KBM-7 (cell line): ENCODE measurements at regions not wholly inside any gene's neighbourhood (a gene's known extent, or its start where the extent isn't known, plus 50 kb on each side); places are given as distances from the start of the nearest gene placed in this dataset.
"Not testable (repeated sequence)": the region's sequence is repeated elsewhere in the genome, so short reads cannot be mapped to it uniquely, and the experiment has no call there.

Source experiments
- DNase-seq: peaks from one replicate; pipeline ENCODE4 v3.0.0-alpha.2; 2015
- in situ Hi-C: fragments of 300-500 bp; cut with MboI; formaldehyde crosslinking; loops from 2 replicates; pipeline ENCODE4 v1.14.3; 2020; ENCODE audit warnings: low sequenced_read_pairs, low pct_unique_long_range_greater_than_20kb, mixed read lengths

DNA sequence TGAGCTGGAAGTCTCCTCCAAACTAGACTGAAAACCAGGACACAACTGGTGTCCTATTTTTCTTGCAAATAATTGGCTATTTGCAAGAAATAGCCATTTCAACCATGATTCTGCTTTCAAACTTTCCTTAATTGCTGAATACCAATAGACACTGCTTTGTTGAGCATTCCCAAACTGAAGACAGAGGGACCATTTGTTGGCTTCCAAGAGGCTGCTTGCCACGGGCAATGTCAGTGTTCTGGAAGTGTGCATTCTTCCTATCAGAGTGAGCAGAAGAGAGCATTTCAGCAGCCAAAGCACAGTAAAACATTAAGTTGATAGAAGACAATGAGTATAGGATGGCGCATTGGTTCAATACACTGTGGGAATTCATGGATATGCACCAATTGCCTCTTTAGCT lies 360.5 kb upstream of the RGPD4 start:
- in situ Hi-C loops, result no loop called here
- DNase-seq, result no peak

- DNase-seq, result no peak
- in situ Hi-C loops, result no loop called here
Measured at GRCh38 chr2:107466984-107467773, 359.5 kb upstream of the RGPD4 start.

- in situ Hi-C loops, result no loop called here
- DNase-seq, result no peak
Measured at GRCh38 chr2:107469437-107469995, 357.2 kb upstream of the RGPD4 start.

DNA sequence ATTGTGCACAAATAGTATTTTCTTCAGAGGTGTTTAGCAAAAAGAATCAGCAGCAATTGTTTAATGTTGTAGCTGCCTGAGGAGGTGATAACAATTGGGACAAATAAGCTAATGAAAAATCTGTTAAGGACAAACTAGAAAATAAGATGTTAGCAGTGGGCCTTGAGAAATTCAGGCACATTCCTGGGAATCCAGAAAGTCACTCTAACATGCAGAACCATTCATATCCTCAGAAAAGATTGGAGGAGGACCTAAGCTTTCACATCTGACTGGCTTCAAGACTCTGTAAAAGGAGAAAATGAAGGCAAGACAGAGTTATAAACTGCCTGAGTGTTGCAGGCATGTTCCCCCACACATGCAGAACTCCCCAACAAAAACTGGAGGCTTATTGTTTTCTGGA lies 353.5 kb upstream of the RGPD4 start:
- in situ Hi-C loops, result no loop called here

DNA sequence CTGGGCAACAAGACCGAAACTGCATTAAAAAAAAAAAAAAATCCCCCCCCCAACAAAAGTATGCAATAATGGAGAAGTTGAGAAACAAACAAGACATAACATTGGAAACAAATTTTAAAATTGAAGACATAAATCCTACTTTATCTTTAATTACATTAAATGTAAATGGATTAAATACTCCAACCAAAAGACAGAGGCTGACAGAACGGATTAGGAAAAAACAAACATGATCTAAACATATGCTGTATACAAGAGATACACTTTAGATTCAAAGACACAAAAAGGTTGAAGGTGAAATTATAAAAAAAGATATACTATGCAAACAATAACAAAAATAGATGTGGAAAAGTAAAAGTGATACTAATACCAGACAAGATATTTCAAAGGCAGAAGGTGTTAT lies 350.8 kb upstream of the RGPD4 start:
- no peak for DNase-seq
- in situ Hi-C loops, result no loop called here

More for the DNA sequence above, 353.5 kb upstream of the RGPD4 start:
- no peak for DNase-seq

DNA sequence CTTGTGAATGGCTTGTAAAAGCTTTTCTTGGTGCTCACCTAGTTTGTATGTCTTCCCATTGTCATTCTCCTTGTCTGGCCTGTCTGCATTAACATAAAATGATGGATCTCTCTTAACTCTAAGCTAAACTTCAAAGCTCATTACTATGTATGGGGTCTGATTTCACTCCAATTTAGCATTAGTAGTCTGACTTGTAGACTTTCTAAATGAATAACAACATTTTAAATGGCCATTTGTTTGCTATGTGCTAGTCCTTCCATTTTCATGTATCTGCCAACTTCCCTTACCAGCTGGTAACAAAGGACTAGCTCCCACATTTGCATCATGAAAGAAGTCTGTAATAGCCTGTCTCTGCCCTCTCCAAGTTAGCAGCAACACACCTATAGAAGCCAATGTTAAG lies 324.2 kb upstream of the RGPD4 start:
- DNase-seq, result no peak
- in situ Hi-C loops, result no loop called here

- in situ Hi-C loops, result no loop called here
- no peak for DNase-seq
Measured at GRCh38 chr2:107511970-107512789, 314.5 kb upstream of the RGPD4 start.

DNA sequence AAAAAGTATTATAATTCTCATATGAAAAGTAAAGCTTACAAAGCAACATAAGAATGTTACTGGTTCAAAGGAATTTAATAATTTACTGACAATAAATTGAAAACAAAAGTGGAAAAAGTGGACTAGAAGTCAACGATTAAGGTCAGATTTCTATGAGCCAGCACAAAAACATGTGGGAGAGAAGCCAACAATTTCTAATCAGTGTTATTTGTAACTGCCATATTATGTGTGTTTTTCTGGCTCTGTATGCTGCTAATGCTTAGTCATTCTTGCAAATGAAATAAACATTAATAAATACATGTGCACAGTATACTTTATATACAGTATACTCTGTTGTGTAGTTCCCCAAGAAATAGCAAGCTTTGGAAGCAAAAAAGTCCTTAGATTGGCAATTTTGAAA lies 301.3 kb upstream of the RGPD4 start:
- no peak for DNase-seq
- in situ Hi-C loops, result no loop called here

GRCh38 chr2:107529146-107529545 lies 297.5 kb upstream of the RGPD4 start:
- DNase-seq, result no peak
- in situ Hi-C loops, result no loop called here

GRCh38 chr2:107530046-107530445 lies 296.6 kb upstream of the RGPD4 start:
- in situ Hi-C loops, result no loop called here
- no peak for DNase-seq

GRCh38 chr2:107534926-107535325 lies 291.8 kb upstream of the RGPD4 start:
- in situ Hi-C loops, result no loop called here
- no peak for DNase-seq

DNA sequence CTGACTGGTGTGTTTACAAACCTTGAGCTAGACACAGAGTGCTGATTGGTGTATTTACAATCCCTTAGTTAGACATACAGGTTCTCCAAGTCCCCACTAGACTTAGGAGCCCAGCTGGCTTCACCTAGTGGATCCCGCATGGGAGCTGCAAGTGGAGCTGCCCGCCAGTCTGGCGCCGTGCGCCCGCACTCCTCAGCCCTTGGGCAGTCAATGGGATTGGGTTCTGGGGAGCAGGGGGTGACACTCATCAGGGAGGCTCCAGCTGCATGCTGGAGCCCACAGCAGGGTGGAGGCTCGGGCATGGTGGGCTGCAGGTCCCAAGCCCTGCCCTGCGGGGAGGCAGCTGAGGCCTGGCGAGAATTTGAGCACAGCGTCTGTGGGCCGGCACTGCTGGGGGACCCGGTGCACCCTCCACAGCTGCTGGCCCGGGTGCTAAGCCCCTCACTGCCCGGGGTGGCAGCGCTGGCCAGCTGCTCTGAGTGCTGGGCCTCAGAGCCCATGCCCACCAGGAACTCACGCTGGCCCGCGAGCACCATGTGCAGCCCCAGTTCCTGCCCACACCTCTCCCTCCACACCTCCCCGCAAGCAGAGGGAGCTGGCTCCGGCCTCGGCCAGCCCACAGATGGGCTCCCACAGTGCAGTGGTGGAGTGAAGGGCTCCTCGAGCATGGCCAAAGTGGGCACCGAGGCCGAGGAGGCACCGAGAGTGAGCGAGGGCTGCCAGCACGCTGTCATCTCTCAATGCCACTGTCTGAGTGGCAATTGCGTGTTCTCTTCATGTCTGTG lies 290.6 kb upstream of the RGPD4 start:
- in situ Hi-C loops, DNase-seq: not testable (repeated sequence)

DNA sequence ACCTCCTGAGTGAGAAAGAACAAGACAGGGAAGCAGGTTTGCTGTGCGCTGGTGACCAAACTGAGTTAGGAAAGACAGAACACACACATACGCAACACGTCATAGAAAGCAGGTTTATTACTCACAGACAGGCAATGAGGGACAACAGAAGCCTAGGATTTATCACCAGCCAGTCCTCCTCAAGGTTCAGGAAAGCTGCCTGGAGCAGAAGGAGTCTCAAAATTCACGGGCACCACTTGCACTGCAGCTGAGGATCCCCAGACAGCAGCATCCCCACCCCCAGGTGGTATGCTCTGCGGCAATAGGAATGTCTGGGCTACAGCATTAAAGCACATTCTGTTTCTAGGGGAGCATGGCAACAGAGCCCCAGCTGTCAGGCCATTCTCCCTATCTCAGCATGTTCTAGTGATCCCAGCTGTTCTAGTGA lies 284.4 kb upstream of the RGPD4 start:
- DNase-seq, result no peak
- in situ Hi-C loops, result no loop called here

- in situ Hi-C loops, result no loop called here
- no peak for DNase-seq
Measured at GRCh38 chr2:107543793-107544192, 282.9 kb upstream of the RGPD4 start.

DNA sequence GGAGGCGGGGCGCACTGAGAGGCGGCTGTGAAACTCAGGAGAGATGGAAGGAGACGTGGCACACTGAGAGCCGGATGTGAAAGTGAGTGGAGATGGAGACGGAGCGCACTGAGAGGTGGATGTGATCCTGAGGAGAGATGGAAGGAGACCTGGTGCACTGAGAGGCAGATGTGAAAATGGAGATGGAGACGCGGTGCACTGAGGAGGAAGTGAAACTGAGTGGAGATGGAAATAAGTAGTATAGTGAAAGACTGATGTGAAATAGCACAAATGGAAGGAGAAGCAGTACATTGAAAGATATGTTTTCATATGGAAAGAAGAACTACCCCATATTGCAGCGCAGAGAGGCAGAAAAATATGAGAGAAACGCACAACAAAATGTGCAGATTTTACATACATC lies 281.6 kb upstream of the RGPD4 start:
- no peak for DNase-seq
- in situ Hi-C loops, result no loop called here

- in situ Hi-C loops, result no loop called here
- DNase-seq, result no peak
Measured at GRCh38 chr2:107545851-107546250, 280.8 kb upstream of the RGPD4 start.

DNA sequence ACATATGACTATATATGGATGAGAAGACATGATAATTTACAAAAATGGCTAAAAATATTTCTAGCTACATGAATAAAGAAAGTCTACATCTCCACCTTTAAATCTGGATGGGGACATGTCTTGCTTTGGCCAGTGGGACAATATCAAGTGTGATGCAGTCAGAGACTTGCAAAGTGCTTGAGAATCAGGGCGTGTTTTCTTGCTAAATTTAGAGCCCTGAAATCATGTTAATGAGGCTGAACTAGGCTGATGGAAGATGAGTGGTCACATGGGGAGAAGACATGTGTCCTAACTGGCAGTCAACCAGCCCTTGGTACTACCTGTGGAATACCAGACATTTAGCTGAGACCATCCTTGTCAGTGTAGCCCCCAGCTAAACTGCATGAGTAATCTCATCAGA lies 278.5 kb upstream of the RGPD4 start:
- in situ Hi-C loops, result no loop called here
- no peak for DNase-seq

GRCh38 chr2:107553046-107553445 lies 273.6 kb upstream of the RGPD4 start:
- no peak for DNase-seq
- in situ Hi-C loops, result no loop called here

DNA sequence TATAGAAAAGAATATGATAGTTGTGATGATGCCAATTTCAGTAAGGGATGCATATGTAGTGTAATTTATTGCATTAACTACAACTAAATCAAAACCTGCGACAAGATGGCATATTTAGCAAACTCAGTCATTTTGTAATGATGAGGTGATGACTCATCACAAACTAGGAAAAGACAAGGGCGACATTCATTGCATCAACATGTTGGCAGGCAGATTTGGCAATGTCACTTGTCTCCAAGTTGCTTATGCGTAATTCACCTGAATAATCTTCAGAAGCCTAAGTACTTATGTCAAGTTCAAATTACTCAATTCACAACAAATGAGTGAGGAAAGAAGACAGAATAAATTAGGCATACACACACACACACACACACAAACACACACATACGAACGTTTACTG lies 273.2 kb upstream of the RGPD4 start:
- DNase-seq, result no peak
- in situ Hi-C loops, result no loop called here
